ENCODE measurements at regions not wholly inside any gene's neighbourhood (a gene's known extent, or its start where the extent isn't known, plus 50 kb on each side); places are given as distances from the start of the nearest gene placed in this dataset.
"Not testable (repeated sequence)": the region's sequence is repeated elsewhere in the genome, so short reads cannot be mapped to it uniquely, and the experiment has no call there.

- TF ChIP-seq CTCF (IDR thresholded peaks at IDR 0.05 in 2 of 3, conservative IDR thresholded peaks at IDR 0.05 in 1 of 3; ENCODE audit: control insufficient read depth in 2 of 3, extremely low read depth in 1 of 3, insufficient read depth in 1 of 3, low read depth in 3 of 3, low read length in 3 of 3); NFXL1 (IDR thresholded peaks at IDR 0.05; ENCODE audit: borderline replicate concordance); ZBTB33 (IDR thresholded peaks at IDR 0.05); EP300 (IDR thresholded peaks at IDR 0.05; ENCODE audit: borderline replicate concordance in 1 of 2, control insufficient read depth in 1 of 2, low read depth in 2 of 2, low read length in 2 of 2); FOXM1 (IDR thresholded peaks at IDR 0.05; ENCODE audit: low read depth, low read length); GATAD2B (conservative IDR thresholded peaks at IDR 0.05; ENCODE audit: low read depth): not testable (repeated sequence)
These were observed 191.9 kb upstream of the POU5F2 start for GRCh38 chr5:93933269-93933668.

All from GM12878 (cell line).